Prostate gland (tissue), 2 donors: ENCODE measurements at regions not wholly inside any gene's neighbourhood (a gene's known extent, or its start where the extent isn't known, plus 50 kb on each side); places are given as distances from the start of the nearest gene placed in this dataset.

Source experiments
- DNase-seq: peaks from one replicate; pipeline ENCODE4 v3.0.0-alpha.2; 2019; ENCODE audit warnings: low spot score
- H3K27ac ChIP-seq, 2 donors: fragments of 200-600 bp; sonication (generic); 2 replicates each; pipeline ENCODE4 v1.5.1; 2017 to 2019
- H3K27me3 ChIP-seq: fragments of 200-600 bp; sonication (generic); replicated peaks from 2 replicates; pipeline ENCODE4 v1.5.1; 2019; ENCODE audit not compliant: insufficient read depth
- H3K36me3 ChIP-seq, 2 donors: fragments of 200-600 bp; sonication (generic); 1 replicate in 1 of 2; 2 replicates in 1 of 2; pipeline versions ENCODE4 v1.5.1 to v1.8.1; 2017 to 2019
- H3K4me1 ChIP-seq: fragments of 200-600 bp; sonication (generic); replicated peaks from 2 replicates; pipeline ENCODE4 v1.5.1; 2019
- H3K4me3 ChIP-seq, 2 donors: fragments of 200-600 bp; sonication (generic); 2 replicates each; pipeline ENCODE4 v1.5.1; 2017 to 2019
- H3K9me3 ChIP-seq: fragments of 200-600 bp; sonication (generic); 2 replicates; pipeline ENCODE4 v1.5.1; 2017
- CTCF ChIP-seq, 4 experiments: fragments of 200-600 bp in 2 of 4; fragments of 450-650 bp in 2 of 4; sonication (generic) in 2 of 4; IDR thresholded peaks; 1 replicate in 3 of 4; 2 replicates in 1 of 4; pipeline ENCODE4 v1.5.1; 2016 to 2019; ENCODE audit warnings: antibody characterized with exemption in 4 of 4, mild to moderate bottlenecking in 2 of 4, moderate library complexity in 2 of 4
- POLR2A ChIP-seq: fragments of 450-650 bp; IDR thresholded peaks from one replicate; pipeline ENCODE4 v1.6.1; 2016; ENCODE audit warnings: antibody characterized with exemption, mild to moderate bottlenecking
- POLR2AphosphoS5 ChIP-seq: sonication (generic); formaldehyde crosslinking; IDR thresholded peaks from one replicate; pipeline ENCODE4 v1.6.1; 2017; ENCODE audit warnings: antibody characterized with exemption
- WGBS: methylation state at CpG from one replicate; pipeline ENCODE4 v1.1.5; 2018; 5-methylcytosine and 5-hydroxymethylcytosine counted together
- intact Hi-C: fragments of 100-400 bp; cut with DNase I; formaldehyde crosslinking; loops from one replicate; pipeline ENCODE4 v1.14.2; 2022

GRCh38 chr6:101120747-101121146 lies 239.6 kb upstream of the ASCC3 start:
- no peaks in the 10 kb centered on the region for H3K9me3 ChIP-seq
- peaks cover 4% of the 10 kb centered on the region for H3K4me1 ChIP-seq
- intact Hi-C loops, result no loop called here
- H3K27me3 ChIP-seq, result no peaks in the 10 kb centered on the region
- H3K36me3 ChIP-seq, result no peaks in the 10 kb centered on the region
- DNase-seq, result no peak
- TF ChIP-seq POLR2AphosphoS5, result no peak
- no peak for TF ChIP-seq POLR2A
- TF ChIP-seq CTCF (IDR thresholded peaks at IDR 0.05), result no peak
- H3K4me3 ChIP-seq, result no peak overlapping the region
- no peak overlapping the region for H3K27ac ChIP-seq
- WGBS, result 83% methylated on average over 4 of the region's 4 CpGs

GRCh38 chr6:101125380-101125971 lies 244.3 kb upstream of the ASCC3 start:
- WGBS, result 43% methylated on average over 3 of the region's 3 CpGs
- no peak for DNase-seq
- H3K27ac ChIP-seq, result no peak overlapping the region
- H3K36me3 ChIP-seq, result no peaks in the 10 kb centered on the region
- no peaks in the 10 kb centered on the region for H3K27me3 ChIP-seq
- H3K9me3 ChIP-seq, result no peaks in the 10 kb centered on the region
- TF ChIP-seq POLR2A, result no peak
- TF ChIP-seq POLR2AphosphoS5, result no peak
- TF ChIP-seq CTCF (IDR thresholded peaks at IDR 0.05), result no peak
- intact Hi-C loops, result no loop called here
- H3K4me3 ChIP-seq, result no peak overlapping the region
- H3K4me1 ChIP-seq, result no peaks in the 10 kb centered on the region

GRCh38 chr6:101126501-101126900 lies 245.4 kb upstream of the ASCC3 start:
- 35% methylated on average over 3 of the region's 3 CpGs for WGBS
- intact Hi-C loops, result no loop called here
- no peak overlapping the region for H3K27ac ChIP-seq
- no peak for DNase-seq
- H3K27me3 ChIP-seq, result no peaks in the 10 kb centered on the region
- no peak for TF ChIP-seq CTCF (IDR thresholded peaks at IDR 0.05)
- TF ChIP-seq POLR2A, result no peak
- TF ChIP-seq POLR2AphosphoS5, result no peak
- H3K9me3 ChIP-seq, result no peaks in the 10 kb centered on the region
- no peak overlapping the region for H3K4me3 ChIP-seq
- no peaks in the 10 kb centered on the region for H3K4me1 ChIP-seq
- no peaks in the 10 kb centered on the region for H3K36me3 ChIP-seq

- 50% methylated on average over 1 of the region's 1 CpG for WGBS
- Histone ChIP-seq H3K4me1 (no peaks in the 10 kb centered on the region), H3K27me3 (no peaks in the 10 kb centered on the region), H3K4me3 (no peak overlapping the region), H3K9me3 (no peaks in the 10 kb centered on the region), H3K36me3 (no peaks in the 10 kb centered on the region), H3K27ac (no peak overlapping the region)
- no peak for DNase-seq
- TF ChIP-seq POLR2AphosphoS5, result no peak
- TF ChIP-seq POLR2A, result no peak
- no peak for TF ChIP-seq CTCF (IDR thresholded peaks at IDR 0.05)
- intact Hi-C loops, result no loop called here
These were observed 248.7 kb upstream of the ASCC3 start for GRCh38 chr6:101129851-101130250.

GRCh38 chr6:101146389-101146788 lies 247.1 kb upstream of the GRIK2 start:
- intact Hi-C loops, result no loop called here

More at GRCh38 chr6:101146389-101146788, 247.1 kb upstream of the GRIK2 start:
- no peaks in the 10 kb centered on the region for H3K4me1 ChIP-seq
- H3K4me3 ChIP-seq, result no peak overlapping the region
- H3K36me3 ChIP-seq, result no peaks in the 10 kb centered on the region
- no peaks in the 10 kb centered on the region for H3K27me3 ChIP-seq
- no peak overlapping the region for H3K27ac ChIP-seq
- 92% methylated on average over 3 of the region's 3 CpGs for WGBS
- no peak for TF ChIP-seq POLR2A
- TF ChIP-seq CTCF (IDR thresholded peaks at IDR 0.05), result no peak
- no peak for TF ChIP-seq POLR2AphosphoS5
- H3K9me3 ChIP-seq, result no peaks in the 10 kb centered on the region
- no peak for DNase-seq
